GM19468 (cell line): ENCODE measurements at regions not wholly inside any gene's neighbourhood (a gene's known extent, or its start where the extent isn't known, plus 50 kb on each side); places are given as distances from the start of the nearest gene placed in this dataset.

Source experiments
- ATAC-seq: cut with Tn5 transposase; IDR thresholded peaks from one replicate; pipeline ENCODE4 v1.9.1; 2021; ENCODE audit warnings: mild to moderate bottlenecking, moderate library complexity, moderate number of reproducible peaks; ENCODE audit not compliant: unreplicated experiment; ENCODE audit errors: extremely low read depth

- ATAC-seq, result no peak
Measured at GRCh38 chrX:94041881-94042280, 367.9 kb downstream of the FAM133A start.

GRCh38 chrX:94045724-94046123 lies 371.7 kb downstream of the FAM133A start:
- ATAC-seq, result no peak

GRCh38 chrX:94051926-94052325 lies 377.9 kb downstream of the FAM133A start:
- ATAC-seq, result no peak

- no peak for ATAC-seq
Measured at GRCh38 chrX:94053575-94053974, 379.6 kb downstream of the FAM133A start.

- no peak for ATAC-seq
Measured at GRCh38 chrX:94057385-94057784, 383.4 kb downstream of the FAM133A start.

- no peak for ATAC-seq
Measured at GRCh38 chrX:94058728-94059382, 384.8 kb downstream of the FAM133A start.

GRCh38 chrX:94065091-94065490 lies 391.1 kb downstream of the FAM133A start:
- no peak for ATAC-seq

GRCh38 chrX:94089149-94089548 lies 415.1 kb downstream of the FAM133A start:
- ATAC-seq, result no peak

GRCh38 chrX:94097868-94098267 lies 423.9 kb downstream of the FAM133A start:
- ATAC-seq, result no peak

- ATAC-seq, result no peak
Measured at GRCh38 chrX:94107981-94108380, 434.0 kb downstream of the FAM133A start.

- no peak for ATAC-seq
Measured at GRCh38 chrX:94114362-94114761, 440.4 kb downstream of the FAM133A start.

- no peak for ATAC-seq
Measured at GRCh38 chrX:94121799-94122198, 447.8 kb downstream of the FAM133A start.

- ATAC-seq, result no peak
Measured at GRCh38 chrX:94123062-94123461, 449.1 kb downstream of the FAM133A start.

GRCh38 chrX:94162971-94163370 lies 489.0 kb downstream of the FAM133A start:
- no peak for ATAC-seq

GRCh38 chrX:94178145-94178788 lies 504.3 kb downstream of the FAM133A start:
- ATAC-seq, result no peak

- ATAC-seq, result no peak
Measured at GRCh38 chrX:94204524-94204923, 530.5 kb downstream of the FAM133A start.

- ATAC-seq, result no peak
Measured at GRCh38 chrX:94216738-94217137, 542.7 kb downstream of the FAM133A start.

- ATAC-seq, result no peak
Measured at GRCh38 chrX:94252211-94252610, 578.2 kb downstream of the FAM133A start.

GRCh38 chrX:94256396-94256795 lies 582.4 kb downstream of the FAM133A start:
- no peak for ATAC-seq

- ATAC-seq, result no peak
Measured at GRCh38 chrX:94265323-94265722, 591.3 kb downstream of the FAM133A start.

- ATAC-seq, result no peak
Measured at GRCh38 chrX:94288325-94288724, 614.3 kb downstream of the FAM133A start.

GRCh38 chrX:94288972-94289371 lies 615.0 kb downstream of the FAM133A start:
- ATAC-seq, result no peak
